GM12891 (cell line): ENCODE measurements at regions not wholly inside any gene's neighbourhood (a gene's known extent, or its start where the extent isn't known, plus 50 kb on each side); places are given as distances from the start of the nearest gene placed in this dataset.

ENCODE experiments used
- POLR2A ChIP-seq: IDR thresholded peaks from 2 replicates; pipeline ENCODE4 v1.6.1; 2011; ENCODE audit warnings: low read depth, low read length, control low read depth
- POLR2AphosphoS5 ChIP-seq: IDR thresholded peaks from 2 replicates; pipeline ENCODE4 v1.6.1; 2011; ENCODE audit warnings: low read depth, low read length, control low read depth
- POU2F2 ChIP-seq: IDR thresholded peaks from 2 replicates; pipeline ENCODE4 v1.6.1; 2011; ENCODE audit warnings: low read depth, mild to moderate bottlenecking, control low read depth, low read length, moderate library complexity

DNA sequence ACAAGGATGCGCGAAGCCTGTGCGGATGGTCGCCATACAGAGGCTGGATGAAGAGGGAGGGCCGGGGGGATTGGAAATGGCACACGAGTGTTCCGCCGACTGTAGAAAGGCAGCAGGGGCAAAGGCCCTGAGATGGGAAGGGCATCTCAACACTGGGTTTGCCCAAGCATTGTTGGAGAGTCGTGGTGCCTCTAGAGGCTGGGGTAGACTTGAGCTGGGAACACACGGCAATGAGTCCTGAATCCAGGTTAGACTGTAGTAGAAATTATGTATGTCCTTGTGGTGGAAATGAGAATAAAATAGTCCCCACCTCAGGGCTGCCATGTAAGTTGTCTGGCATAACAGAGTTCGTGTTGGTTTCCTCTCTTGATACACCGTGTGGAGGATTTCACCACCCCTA, 83.8 kb upstream of the CCND2 start:
- TF ChIP-seq POLR2A, result no peak
- no peak for TF ChIP-seq POU2F2
- TF ChIP-seq POLR2AphosphoS5, result no peak
